A673 (cell line): ENCODE measurements at regions not wholly inside any gene's neighbourhood (a gene's known extent, or its start where the extent isn't known, plus 50 kb on each side); places are given as distances from the start of the nearest gene placed in this dataset.

ENCODE experiments used
- BruUV-seq: library from RNA; stranded (reverse); fragments of 400-500 nt; replicated peaks from 2 replicates; lab custom pipeline; 2021; lab: Mats Ljungman, UMichigan
- CTCF ChIA-PET: fragments of 300-600 bp; sonication (Branson Sonifier 250); formaldehyde crosslinking; loops from one replicate; lab custom pipeline; 2022; ENCODE audit warnings: antibody characterized with exemption; lab: Charles Lee
- POLR2A ChIA-PET: fragments of 300-600 bp; sonication (Branson Sonifier 250); formaldehyde crosslinking; loops from one replicate; lab custom pipeline; 2022; ENCODE audit warnings: antibody characterized with exemption; ENCODE audit not compliant: low non-redundant PET; lab: Charles Lee
- DNase-seq: peaks from one replicate; pipeline ENCODE4 v3.0.0-alpha.2; 2015; ENCODE audit warnings: low spot score
- H3K27ac ChIP-seq: fragments of 200-600 bp; sonication (generic); 2 replicates; pipeline ENCODE4 v1.5.1; 2016; ENCODE audit warnings: mixed run types, low read depth, mild to moderate bottlenecking, mixed read lengths, antibody characterized with exemption, low read length; ENCODE audit not compliant: poor library complexity, severe bottlenecking
- H3K27me3 ChIP-seq: fragments of 200-600 bp; sonication (generic); replicated peaks from 2 replicates; pipeline ENCODE4 v1.6.1; 2017; ENCODE audit warnings: mixed run types, low read depth, mild to moderate bottlenecking, mixed read lengths, antibody characterized with exemption, low read length; ENCODE audit not compliant: insufficient read depth, poor library complexity
- H3K36me3 ChIP-seq: fragments of 200-600 bp; sonication (generic); 2 replicates; pipeline ENCODE4 v1.6.1; 2016; ENCODE audit warnings: mixed run types, mild to moderate bottlenecking, mixed read lengths, antibody characterized with exemption, low read length; ENCODE audit not compliant: insufficient read depth, poor library complexity, severe bottlenecking
- H3K4me1 ChIP-seq: fragments of 200-600 bp; sonication (generic); 2 replicates; pipeline ENCODE4 v1.6.1; 2017; ENCODE audit warnings: mixed run types, mild to moderate bottlenecking, mixed read lengths, antibody characterized with exemption, low read length; ENCODE audit not compliant: insufficient read depth, poor library complexity, severe bottlenecking
- H3K4me3 ChIP-seq: fragments of 200-600 bp; sonication (generic); 2 replicates; pipeline ENCODE4 v1.5.1; 2016; ENCODE audit warnings: low read depth, mixed run types, mild to moderate bottlenecking, mixed read lengths, low read length; ENCODE audit not compliant: poor library complexity, severe bottlenecking
- H3K9me3 ChIP-seq: fragments of 200-600 bp; sonication (generic); 2 replicates; pipeline ENCODE4 v1.6.1; 2016; ENCODE audit warnings: mixed run types, low read depth, mild to moderate bottlenecking, mixed read lengths, antibody characterized with exemption, low read length; ENCODE audit not compliant: poor library complexity, severe bottlenecking
- EZH2 ChIP-seq: fragments of 200-600 bp; sonication (generic); IDR thresholded peaks from 2 replicates; pipeline ENCODE4 v1.6.1; 2017; ENCODE audit warnings: borderline replicate concordance, low read depth, mild to moderate bottlenecking, mixed read lengths, antibody characterized with exemption, low read length; ENCODE audit not compliant: poor library complexity, severe bottlenecking
- intact Hi-C: fragments of 100-400 bp; cut with micrococcal nuclease; formaldehyde crosslinking; loops from one replicate; pipeline ENCODE4 v1.10.0; 2022; ENCODE audit not compliant: unreplicated experiment
- TF ChIP-seq, protein P1 (sequence below): fragments of 300-800, 200-600 bp; sonication (generic); conservative IDR thresholded peaks from 2 replicates; pipeline ENCODE4 v1.5.1; 2017; ENCODE audit warnings: low read depth, mild to moderate bottlenecking, antibody characterized with exemption, low read length, moderate library complexity, mixed read lengths

DNA sequence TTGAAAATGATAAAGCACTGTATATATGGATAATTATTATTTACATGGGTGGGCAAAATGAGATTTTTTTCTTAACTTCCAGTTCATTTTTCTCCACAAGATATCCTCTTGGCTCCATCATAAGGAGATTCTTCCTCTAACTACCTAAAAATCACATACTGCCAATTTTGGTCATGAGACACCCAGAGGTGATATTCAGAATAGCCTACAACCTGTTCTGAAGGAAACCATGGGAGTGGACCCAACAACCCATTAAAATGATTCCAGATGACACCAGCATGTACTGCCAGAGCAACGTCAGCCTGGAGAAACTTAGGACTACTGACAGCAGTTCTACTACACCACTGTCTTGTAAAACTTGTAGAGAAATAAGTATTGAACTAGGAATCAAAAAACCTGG lies 136.3 kb upstream of the TMPO start:
- intact Hi-C loops: loop anchor here (10.0 kb wide), 1 partner anchor 664 kb away; no protein-coding TSS in a partner anchor
- Histone ChIP-seq H3K27ac (no peak overlapping the region), H3K4me1 (peaks cover 2% of the 10 kb centered on the region), H3K27me3 (no peaks in the 10 kb centered on the region), H3K9me3 (no peaks in the 10 kb centered on the region), H3K36me3 (no peaks in the 10 kb centered on the region), H3K4me3 (no peak overlapping the region)
- TF ChIP-seq, protein P1, sequence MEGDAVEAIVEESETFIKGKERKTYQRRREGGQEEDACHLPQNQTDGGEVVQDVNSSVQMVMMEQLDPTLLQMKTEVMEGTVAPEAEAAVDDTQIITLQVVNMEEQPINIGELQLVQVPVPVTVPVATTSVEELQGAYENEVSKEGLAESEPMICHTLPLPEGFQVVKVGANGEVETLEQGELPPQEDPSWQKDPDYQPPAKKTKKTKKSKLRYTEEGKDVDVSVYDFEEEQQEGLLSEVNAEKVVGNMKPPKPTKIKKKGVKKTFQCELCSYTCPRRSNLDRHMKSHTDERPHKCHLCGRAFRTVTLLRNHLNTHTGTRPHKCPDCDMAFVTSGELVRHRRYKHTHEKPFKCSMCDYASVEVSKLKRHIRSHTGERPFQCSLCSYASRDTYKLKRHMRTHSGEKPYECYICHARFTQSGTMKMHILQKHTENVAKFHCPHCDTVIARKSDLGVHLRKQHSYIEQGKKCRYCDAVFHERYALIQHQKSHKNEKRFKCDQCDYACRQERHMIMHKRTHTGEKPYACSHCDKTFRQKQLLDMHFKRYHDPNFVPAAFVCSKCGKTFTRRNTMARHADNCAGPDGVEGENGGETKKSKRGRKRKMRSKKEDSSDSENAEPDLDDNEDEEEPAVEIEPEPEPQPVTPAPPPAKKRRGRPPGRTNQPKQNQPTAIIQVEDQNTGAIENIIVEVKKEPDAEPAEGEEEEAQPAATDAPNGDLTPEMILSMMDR: 0 out of 2 replicates have a peak, but pooled peaks have one; percentile 10
- no peak for TF ChIP-seq EZH2
- DNase-seq: no peak
- ChIA-PET POLR2A (no interaction called here), CTCF (no interaction called here)
- no TSS peak for BruUV-seq

- no peak overlapping the region for H3K4me3 ChIP-seq
- no peak overlapping the region for H3K27ac ChIP-seq
- no peaks in the 10 kb centered on the region for H3K36me3 ChIP-seq
- TF ChIP-seq, protein P1: no peak
- TF ChIP-seq EZH2: no peak
- intact Hi-C loops: no loop called here
- no peak for DNase-seq
- no peaks in the 10 kb centered on the region for H3K27me3 ChIP-seq
- H3K9me3 ChIP-seq: no peaks in the 10 kb centered on the region
- POLR2A ChIA-PET: no interaction called here
- no peaks in the 10 kb centered on the region for H3K4me1 ChIP-seq
- BruUV-seq: no TSS peak
- CTCF ChIA-PET: no interaction called here
Observed at GRCh38 chr12:98385641-98386040, 129.7 kb upstream of the TMPO start.

- BruUV-seq: no TSS peak
- POLR2A ChIA-PET: no interaction called here
- intact Hi-C loops: no loop called here
- H3K9me3 ChIP-seq: no peaks in the 10 kb centered on the region
- H3K36me3 ChIP-seq: no peaks in the 10 kb centered on the region
- CTCF ChIA-PET: no interaction called here
- no peak overlapping the region for H3K27ac ChIP-seq
- no peak for TF ChIP-seq EZH2
- TF ChIP-seq, protein P1: no peak
- no peak for DNase-seq
- no peaks in the 10 kb centered on the region for H3K27me3 ChIP-seq
- H3K4me1 ChIP-seq: peaks cover 7% of the 10 kb centered on the region
- no peak overlapping the region for H3K4me3 ChIP-seq
Observed at GRCh38 chr12:98387444-98387843, 127.9 kb upstream of the TMPO start.
